Right cardiac atrium (tissue), 5 donors: ENCODE measurements at regions not wholly inside any gene's neighbourhood (a gene's known extent, or its start where the extent isn't known, plus 50 kb on each side); places are given as distances from the start of the nearest gene placed in this dataset.
A peak's percentile ranks its signal among the peaks of the same experiment; 100 is the strongest.

Experiments
- ATAC-seq, 2 donors: fragments of 200-7000 bp; cut with Tn5 transposase; one replicate each; pipeline versions ENCODE4 v1.8.0 to v1.9.1; 2020; ENCODE audit warnings: moderate library complexity in 2 of 2, mild to moderate bottlenecking in 1 of 2
- DNase-seq, 3 donors: peaks; one replicate each; pipeline ENCODE4 v3.0.0-alpha.2; 2020
- H3K27ac ChIP-seq: one replicate; pipeline ENCODE4 v1.5.1; 2013; ENCODE audit warnings: mild to moderate bottlenecking, low read length, control low read depth, moderate library complexity
- H3K27me3 ChIP-seq: one replicate; pipeline ENCODE4 v1.6.1; 2013; ENCODE audit not compliant: control insufficient read depth, insufficient read depth
- H3K4me1 ChIP-seq: one replicate; pipeline ENCODE4 v1.6.1; 2013; ENCODE audit warnings: low read length; ENCODE audit not compliant: control insufficient read depth, insufficient read depth
- H3K4me3 ChIP-seq: one replicate; pipeline ENCODE4 v1.5.1; 2013; ENCODE audit warnings: low read length, control low read depth
- H3K9me3 ChIP-seq: one replicate; pipeline ENCODE4 v1.6.1; 2013; ENCODE audit warnings: low read length; ENCODE audit not compliant: control insufficient read depth
- WGBS: extraction: QIAGEN DNeasy Blood & Tissue Kit; methylation state at CpG from one replicate; pipeline ENCODE4 v1.1.7; 2013; 5-methylcytosine and 5-hydroxymethylcytosine counted together
- intact Hi-C, 4 donors: fragments of 100-400 bp; cut with DNase I; formaldehyde crosslinking; loops; one replicate each; pipeline versions ENCODE4 v1.11.0 to v1.14.0; 2022 to 2023
- donor health status: healthy with polysubstance abuse.
- donor health status: DM: no; HTN: yes; CAD: no.
- donor health status: DM: no; HTN: no; CAD: no.
- donor health status: DM: no; HTN: yes; CAD: no; lungs with severe emphysema.
- donor health status: DM: yes; HTN: yes; CAD: no.

GRCh38 chr5:118233606-118234005, 754.7 kb downstream of the DTWD2 start:
- no peak for ATAC-seq
- Histone ChIP-seq H3K27me3 (no peaks in the 10 kb centered on the region), H3K9me3 (no peaks in the 10 kb centered on the region), H3K4me3 (no peak overlapping the region), H3K4me1 (no peaks in the 10 kb centered on the region), H3K27ac (no peak overlapping the region)
- WGBS = 70% methylated on average over 4 of the region's 4 CpGs
- DNase-seq = no peak
- intact Hi-C loops = no loop called here

DNA sequence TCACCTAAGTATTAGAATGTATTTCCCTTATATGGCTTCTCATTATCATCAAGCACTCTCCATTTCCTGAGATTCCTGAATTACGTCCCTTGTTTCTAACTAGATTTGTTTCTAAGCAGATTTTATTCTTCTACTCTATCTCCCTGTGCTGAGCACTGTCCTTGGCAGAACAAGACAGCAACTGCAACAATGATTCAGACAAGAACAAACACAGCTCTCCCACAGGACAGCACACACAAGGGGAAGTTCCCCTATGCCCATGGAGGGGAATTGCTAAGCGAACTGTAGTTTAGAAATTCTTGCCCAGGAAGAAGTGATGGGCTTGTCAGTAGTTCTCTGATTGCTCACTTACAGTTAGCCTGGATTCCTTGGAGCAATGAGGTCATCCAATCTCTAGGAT, 759.9 kb downstream of the DTWD2 start:
- ATAC-seq (no peak), DNase-seq (no peak)
- Histone ChIP-seq H3K27me3 (no peaks in the 10 kb centered on the region), H3K9me3 (no peaks in the 10 kb centered on the region), H3K4me1 (no peaks in the 10 kb centered on the region), H3K27ac (no peak overlapping the region), H3K4me3 (no peak overlapping the region)
- intact Hi-C loops = no loop called here
- WGBS = 44% methylated on average over 2 of the region's 2 CpGs

DNA sequence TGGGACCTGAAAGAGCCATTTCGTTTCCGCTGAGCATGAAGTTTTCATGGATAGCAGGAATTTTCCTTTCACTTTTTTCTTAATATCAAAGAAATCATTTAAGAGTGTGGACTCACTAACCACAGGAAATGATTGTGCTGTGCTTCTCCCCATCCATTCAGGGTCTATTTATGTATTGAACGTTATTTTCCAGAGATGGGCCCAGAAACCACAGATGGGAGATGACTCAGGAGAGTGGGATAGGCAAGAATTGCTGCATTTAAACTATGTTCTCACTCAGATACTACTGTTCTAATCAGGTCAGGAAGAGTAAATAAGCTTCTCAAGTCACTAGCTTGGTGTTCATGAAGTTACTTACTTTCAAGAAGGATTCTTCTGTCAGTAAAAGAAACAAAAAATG, 763.8 kb downstream of the DTWD2 start:
- Histone ChIP-seq H3K9me3 (no peaks in the 10 kb centered on the region), H3K27me3 (no peaks in the 10 kb centered on the region), H3K4me3 (no peak overlapping the region), H3K4me1 (no peaks in the 10 kb centered on the region), H3K27ac (no peak overlapping the region)
- intact Hi-C loops = no loop called here
- 65% methylated on average over 3 of the region's 3 CpGs for WGBS
- ATAC-seq (no peak), DNase-seq (no peak)

DNA sequence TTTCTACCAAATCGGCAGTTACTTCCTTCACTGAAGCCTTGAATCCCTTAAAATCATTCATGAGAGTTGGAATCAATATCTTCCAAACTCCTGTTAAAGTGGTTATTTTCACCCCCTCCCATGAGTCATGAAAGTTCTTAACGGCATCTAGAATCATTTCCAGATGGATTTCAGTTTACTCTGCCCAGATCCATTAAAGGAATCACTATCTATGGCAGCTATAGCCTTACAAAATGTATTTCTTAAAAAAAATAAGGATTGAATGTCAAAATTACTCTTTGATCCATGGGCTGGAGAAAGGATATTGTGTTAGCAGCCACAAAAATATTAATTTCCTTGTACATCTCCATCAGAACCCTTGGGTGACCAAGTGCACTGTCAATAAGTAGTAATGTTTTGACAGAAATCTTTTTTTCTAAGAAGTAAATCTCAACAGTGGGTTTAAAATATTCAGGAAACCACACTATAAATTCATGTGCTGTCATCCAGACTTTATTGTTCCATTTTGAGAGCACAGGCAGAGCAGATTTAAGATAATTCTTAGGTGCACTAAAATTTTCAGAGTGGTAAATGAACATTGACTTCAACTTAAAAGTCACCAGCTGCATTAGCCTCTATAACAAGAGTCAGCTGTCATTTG, 767.7 kb downstream of the DTWD2 start:
- DNase-seq (no peak), ATAC-seq (no peak)
- H3K27me3 ChIP-seq = no peaks in the 10 kb centered on the region
- intact Hi-C loops = no loop called here
- H3K9me3 ChIP-seq = no peaks in the 10 kb centered on the region
- no peak overlapping the region for H3K4me3 ChIP-seq
- no peaks in the 10 kb centered on the region for H3K4me1 ChIP-seq
- 80% methylated on average over 2 of the region's 2 CpGs for WGBS
- H3K27ac ChIP-seq = no peak overlapping the region

DNA sequence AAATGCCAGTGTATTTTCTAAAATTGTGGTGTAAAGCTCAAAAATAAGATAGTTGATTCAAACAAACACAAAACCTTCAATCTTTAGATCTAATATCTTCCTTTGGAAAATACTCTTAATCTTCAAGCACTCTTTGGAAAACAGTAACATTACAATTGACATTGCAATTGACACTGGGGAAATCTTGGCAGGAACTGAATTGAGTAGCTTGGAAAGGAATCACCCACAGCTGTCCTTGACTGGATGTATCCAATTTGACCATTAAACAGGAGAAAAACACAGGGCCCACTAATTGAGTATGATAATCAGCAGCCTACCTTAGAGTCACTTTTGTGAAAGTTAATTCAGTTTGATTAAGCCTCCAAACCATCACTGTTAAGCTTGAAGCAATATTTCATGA, 776.7 kb downstream of the DTWD2 start:
- DNase-seq = no peak
- H3K4me1 ChIP-seq = no peaks in the 10 kb centered on the region
- no peaks in the 10 kb centered on the region for H3K27me3 ChIP-seq
- H3K9me3 ChIP-seq = no peaks in the 10 kb centered on the region
- intact Hi-C loops = no loop called here
- H3K4me3 ChIP-seq = no peak overlapping the region
- no peak overlapping the region for H3K27ac ChIP-seq
- ATAC-seq = no peak

DNA sequence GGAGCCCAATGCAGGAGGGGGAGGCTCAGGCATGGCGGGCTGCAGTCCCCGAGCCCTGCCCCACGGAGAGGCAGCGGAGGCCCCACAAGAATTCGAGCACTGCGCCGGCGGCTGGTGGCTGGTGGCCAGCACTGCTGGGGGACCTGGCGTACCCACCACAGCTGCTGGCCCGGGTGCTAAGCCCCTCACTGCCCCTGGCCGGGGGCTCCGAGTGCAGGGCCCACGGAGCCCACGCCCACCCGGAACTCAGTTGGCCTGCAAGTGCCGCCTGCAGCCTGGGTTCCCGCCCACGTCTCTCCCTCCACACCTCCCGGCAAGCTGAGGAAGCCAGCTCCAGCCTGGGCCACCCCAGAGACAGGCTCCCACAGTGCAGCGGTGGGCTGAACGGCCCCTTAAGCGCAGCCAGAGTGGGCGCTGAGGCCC, 780.3 kb downstream of the DTWD2 start:
- WGBS = 93% methylated on average over 23 of the region's 23 CpGs
- H3K4me1 ChIP-seq = no peaks in the 10 kb centered on the region
- peak in 1 of 2 donors; percentile 33 for ATAC-seq

GRCh38 chr5:118199801-118200200, 788.5 kb downstream of the DTWD2 start:
- Histone ChIP-seq H3K27me3 (no peaks in the 10 kb centered on the region), H3K4me1 (no peaks in the 10 kb centered on the region), H3K4me3 (no peak overlapping the region), H3K27ac (no peak overlapping the region), H3K9me3 (no peaks in the 10 kb centered on the region)
- ATAC-seq (no peak), DNase-seq (no peak)
- intact Hi-C loops = no loop called here
- 93% methylated on average over 2 of the region's 2 CpGs for WGBS

More for the DNA sequence above, 780.3 kb downstream of the DTWD2 start:
- no peaks in the 10 kb centered on the region for H3K9me3 ChIP-seq
- H3K27me3 ChIP-seq = no peaks in the 10 kb centered on the region
- DNase-seq = peak in 2 of 3 donors; percentile 36 to 38
- intact Hi-C loops = no loop called here
- H3K27ac ChIP-seq = no peak overlapping the region
- no peak overlapping the region for H3K4me3 ChIP-seq

- no peaks in the 10 kb centered on the region for H3K4me1 ChIP-seq
- H3K27ac ChIP-seq = no peak overlapping the region
- H3K4me3 ChIP-seq = no peak overlapping the region
- no peaks in the 10 kb centered on the region for H3K27me3 ChIP-seq
- intact Hi-C loops = no loop called here
- WGBS = 82% methylated on average over 2 of the region's 2 CpGs
- DNase-seq (no peak), ATAC-seq (no peak)
- H3K9me3 ChIP-seq = no peaks in the 10 kb centered on the region
These were observed 792.1 kb downstream of the DTWD2 start for GRCh38 chr5:118196229-118196628.

GRCh38 chr5:118195211-118195610, 793.1 kb downstream of the DTWD2 start:
- Histone ChIP-seq H3K9me3 (no peaks in the 10 kb centered on the region), H3K4me1 (no peaks in the 10 kb centered on the region), H3K27ac (no peak overlapping the region), H3K4me3 (peak overlapping the region; percentile 5), H3K27me3 (no peaks in the 10 kb centered on the region)
- ATAC-seq (peak in 1 of 2 donors; percentile 48), DNase-seq (no peak)
- 42% methylated on average over 4 of the region's 4 CpGs for WGBS
- intact Hi-C loops = no loop called here

- H3K27ac ChIP-seq = no peak overlapping the region
- H3K27me3 ChIP-seq = no peaks in the 10 kb centered on the region
- H3K4me3 ChIP-seq = no peak overlapping the region
- intact Hi-C loops = no loop called here
- no peak for ATAC-seq
- H3K4me1 ChIP-seq = no peaks in the 10 kb centered on the region
- no peak for DNase-seq
- 85% methylated on average over 2 of the region's 2 CpGs for whole genome bisulfite sequencing
- H3K9me3 ChIP-seq = no peaks in the 10 kb centered on the region
These were observed 795.0 kb downstream of the DTWD2 start for GRCh38 chr5:118193194-118193905.

DNA sequence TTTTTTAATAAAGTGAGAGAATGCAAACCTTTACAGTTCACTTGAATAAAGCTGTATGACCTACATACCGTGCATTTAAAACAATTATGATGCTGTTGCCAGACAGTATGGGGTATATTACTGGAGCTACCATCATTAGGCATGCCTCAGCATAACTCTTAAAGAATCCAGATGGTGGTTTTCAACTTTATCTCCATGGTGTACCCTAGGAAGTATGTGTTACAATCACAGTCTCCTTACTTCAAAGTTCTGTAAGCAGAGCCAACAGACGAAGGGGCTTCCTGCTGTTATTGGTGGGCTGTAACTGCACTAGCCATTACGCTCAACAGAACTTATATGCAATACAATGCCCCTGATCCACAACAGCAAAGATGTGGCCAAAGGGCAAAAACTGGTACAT, 803.3 kb downstream of the DTWD2 start:
- ATAC-seq (no peak), DNase-seq (no peak)
- intact Hi-C loops = no loop called here
- Histone ChIP-seq H3K27me3 (no peaks in the 10 kb centered on the region), H3K4me1 (no peaks in the 10 kb centered on the region), H3K9me3 (no peaks in the 10 kb centered on the region), H3K27ac (no peak overlapping the region), H3K4me3 (no peak overlapping the region)
- WGBS = 61% methylated on average over 3 of the region's 3 CpGs

GRCh38 chr5:118176146-118176545, 812.2 kb downstream of the DTWD2 start:
- H3K27ac ChIP-seq = no peak overlapping the region
- H3K27me3 ChIP-seq = no peaks in the 10 kb centered on the region
- ATAC-seq = no peak
- no peaks in the 10 kb centered on the region for H3K9me3 ChIP-seq
- H3K4me1 ChIP-seq = no peaks in the 10 kb centered on the region
- no peak for DNase-seq
- H3K4me3 ChIP-seq = no peak overlapping the region
- intact Hi-C loops = no loop called here
